NCI-H128 (cell line): ENCODE measurements at regions not wholly inside any gene's neighbourhood (a gene's known extent, or its start where the extent isn't known, plus 50 kb on each side); places are given as distances from the start of the nearest gene placed in this dataset.

Experiments used
- DNase-seq: peaks from one replicate; lab custom pipeline; 2025; ENCODE audit not compliant: unreplicated experiment; lab: John Stamatoyannopoulos, UW

- no peak for DNase-seq
Observed at GRCh38 chr2:41446266-41446665, 601.6 kb upstream of the PKDCC start.

GRCh38 chr2:41448221-41448620, 599.6 kb upstream of the PKDCC start:
- no peak for DNase-seq

- no peak for DNase-seq
Observed at GRCh38 chr2:41457026-41457425, 590.8 kb upstream of the PKDCC start.

DNA sequence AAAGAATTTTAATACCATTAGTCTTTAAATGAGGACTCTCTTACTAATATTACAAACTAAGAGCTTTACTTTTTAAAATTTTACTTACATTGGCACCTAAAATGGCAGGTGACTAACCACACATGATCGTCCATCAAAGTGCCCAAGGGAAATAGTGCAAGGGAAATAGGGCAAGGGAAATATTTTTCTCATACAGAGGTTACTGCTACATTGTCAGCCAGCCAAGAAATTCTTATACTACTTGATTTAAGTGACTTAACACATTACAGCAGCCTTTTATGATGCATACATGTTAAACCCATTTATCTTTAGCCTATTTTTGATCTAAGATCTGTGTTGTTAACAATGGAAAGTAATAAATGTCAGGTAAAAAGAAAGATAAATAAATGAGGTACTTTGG, 587.2 kb upstream of the PKDCC start:
- DNase-seq: no peak

- DNase-seq: no peak
Observed at GRCh38 chr2:41464395-41464794, 583.4 kb upstream of the PKDCC start.

DNA sequence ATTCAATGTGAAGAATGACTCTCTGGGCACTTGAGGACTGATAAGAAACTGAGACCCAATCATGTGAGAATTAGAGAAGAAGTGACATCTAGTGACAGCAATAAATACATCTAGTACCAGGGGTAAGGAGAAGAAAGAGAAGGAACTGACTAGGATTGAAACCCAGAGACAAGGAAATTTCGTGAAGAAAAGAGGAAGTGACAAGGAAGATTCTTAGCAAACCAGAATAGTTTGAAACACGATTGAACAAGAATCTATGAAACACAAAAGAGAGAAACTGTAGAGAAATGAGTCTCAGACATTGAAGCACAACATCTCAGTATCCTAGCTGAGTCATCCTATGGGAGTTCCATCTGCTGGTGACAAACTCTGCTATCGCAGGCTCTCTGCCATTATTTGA, 571.9 kb upstream of the PKDCC start:
- no peak for DNase-seq

DNA sequence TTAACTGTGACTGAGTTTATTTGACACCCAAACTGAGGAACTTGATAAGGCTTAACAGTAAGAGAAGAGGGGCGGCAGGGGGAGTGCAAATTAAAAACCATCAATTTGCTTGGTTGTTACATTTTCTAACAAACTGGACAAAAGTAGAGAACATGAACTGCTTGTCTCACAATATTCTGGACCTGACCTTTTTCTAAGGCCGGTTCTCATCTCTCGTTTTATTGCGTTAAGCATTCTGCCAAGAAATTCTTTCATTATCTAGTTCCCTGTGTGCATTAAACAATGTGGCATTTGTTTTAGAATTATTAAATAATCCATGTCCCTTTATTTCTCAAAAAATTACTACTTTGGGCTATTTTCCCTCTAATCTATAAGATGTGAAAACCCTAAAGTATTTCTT, 565.2 kb upstream of the PKDCC start:
- no peak for DNase-seq

- DNase-seq: no peak
Observed at GRCh38 chr2:41483226-41483625, 564.6 kb upstream of the PKDCC start.

DNA sequence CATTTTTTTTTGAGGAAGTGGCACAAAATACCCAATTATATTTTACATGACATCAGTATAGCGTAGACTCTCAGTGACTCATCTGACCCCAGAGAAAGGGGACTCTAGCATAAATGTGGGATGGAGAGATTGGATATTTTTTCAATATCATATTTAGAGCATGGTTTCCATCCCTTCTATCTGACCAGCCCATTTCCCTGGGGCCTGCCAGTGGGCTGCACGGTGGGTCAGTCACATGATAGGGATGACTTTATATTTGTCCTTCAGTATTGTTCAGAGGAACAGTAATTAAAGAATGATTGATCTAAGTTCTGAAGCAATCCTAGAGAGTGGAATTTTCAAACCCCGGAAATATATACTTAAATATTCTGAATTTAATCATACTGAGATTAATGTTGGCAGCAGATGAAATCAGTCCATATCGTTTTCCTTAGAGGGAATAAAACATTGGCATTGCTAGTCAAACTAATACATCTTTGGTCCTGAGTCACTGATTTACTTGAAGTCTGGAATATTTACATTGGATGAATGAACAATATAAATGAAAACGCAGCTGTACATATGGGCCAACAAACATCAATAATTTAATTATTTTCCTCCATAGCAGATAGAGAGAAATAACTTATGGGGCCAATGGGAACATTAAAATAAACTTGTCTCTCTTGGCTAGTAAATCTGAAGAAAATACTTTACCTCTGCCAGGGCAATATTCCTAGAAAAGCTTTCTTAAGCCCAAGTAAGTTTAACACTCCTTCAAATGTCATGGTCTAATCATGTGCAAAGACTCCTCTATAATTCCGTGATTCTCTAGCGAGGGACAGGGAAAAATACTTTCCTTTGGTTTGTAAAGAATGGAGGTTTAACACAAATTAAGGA, 563.6 kb upstream of the PKDCC start:
- DNase-seq: no peak

DNA sequence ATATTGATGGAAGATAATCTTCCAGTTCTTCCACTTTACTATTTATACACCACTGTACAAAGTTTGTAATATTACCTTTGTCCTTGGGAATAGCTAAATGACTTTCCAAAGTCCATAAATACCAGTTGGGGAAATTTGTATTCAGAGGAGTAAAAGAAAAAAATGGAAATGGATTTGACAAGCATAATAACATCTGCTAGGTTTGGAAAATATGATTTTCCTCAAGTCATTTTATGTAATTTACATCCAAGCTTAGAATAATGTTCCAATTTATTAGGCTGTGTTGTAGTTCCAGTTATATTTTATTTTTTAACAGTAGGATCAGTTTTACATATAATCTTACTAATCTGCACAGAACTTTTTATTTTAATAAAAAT, 563.0 kb upstream of the PKDCC start:
- DNase-seq: no peak

DNA sequence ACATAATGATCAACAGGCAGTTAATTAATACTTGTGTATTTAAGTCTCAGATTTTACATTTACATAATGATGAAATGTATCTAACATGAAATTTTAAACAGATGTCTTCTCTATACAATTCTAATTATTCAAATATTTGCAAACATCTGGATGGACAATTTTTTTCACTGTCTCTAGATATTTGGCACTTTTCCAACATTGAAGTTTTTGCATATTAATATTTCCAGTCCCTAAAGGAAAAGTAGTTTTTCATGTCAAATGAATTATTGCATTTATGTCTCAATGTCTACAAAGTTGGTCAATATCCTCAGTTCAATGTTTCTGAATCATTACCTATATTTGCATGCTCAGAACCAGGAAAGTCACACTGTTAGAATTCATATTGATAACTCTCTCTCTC, 560.9 kb upstream of the PKDCC start:
- DNase-seq: no peak

DNA sequence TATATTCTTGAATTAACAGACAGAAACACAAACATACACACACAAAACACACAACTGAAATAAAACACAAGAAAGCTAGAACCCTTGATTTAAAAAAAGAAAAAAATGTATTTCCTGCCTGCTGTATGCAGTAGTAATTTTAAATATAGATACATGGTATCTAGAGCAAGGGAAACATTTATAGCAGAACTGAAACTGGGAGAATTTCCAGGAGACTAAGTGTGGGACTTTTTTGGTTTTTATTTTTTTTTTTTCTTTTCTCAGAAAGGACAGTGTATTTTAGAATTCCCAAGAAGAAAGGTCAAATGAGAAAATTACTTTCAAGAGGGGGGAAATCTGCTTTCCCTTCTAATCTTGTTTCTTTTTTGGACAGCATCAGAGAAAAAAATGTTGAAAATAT, 558.9 kb upstream of the PKDCC start:
- no peak for DNase-seq

- no peak for DNase-seq
Observed at GRCh38 chr2:41489638-41490037, 558.2 kb upstream of the PKDCC start.

- DNase-seq: no peak
Observed at GRCh38 chr2:41495050-41495449, 552.8 kb upstream of the PKDCC start.

GRCh38 chr2:41496908-41497307, 550.9 kb upstream of the PKDCC start:
- DNase-seq: no peak

- no peak for DNase-seq
Observed at GRCh38 chr2:41498781-41499180, 549.0 kb upstream of the PKDCC start.

GRCh38 chr2:41500895-41501294, 546.9 kb upstream of the PKDCC start:
- no peak for DNase-seq

DNA sequence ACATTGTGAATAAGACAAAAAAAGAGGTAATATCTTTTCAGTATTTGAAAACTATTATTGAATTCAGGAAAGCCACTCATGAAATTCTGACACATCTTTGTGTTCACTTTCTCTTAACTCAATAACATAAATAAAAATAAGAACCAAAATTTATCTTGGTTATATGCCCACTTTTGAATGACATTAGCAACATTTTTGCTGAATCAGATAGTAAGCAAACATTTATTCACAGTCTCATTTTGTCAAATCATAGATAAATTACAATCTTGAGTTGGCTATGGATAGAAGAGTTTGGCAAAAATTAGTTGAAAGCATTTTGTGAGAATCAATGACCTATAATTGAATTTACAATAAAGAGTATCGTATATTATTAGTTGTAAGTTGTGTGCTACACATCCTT, 545.1 kb upstream of the PKDCC start:
- DNase-seq: no peak

DNA sequence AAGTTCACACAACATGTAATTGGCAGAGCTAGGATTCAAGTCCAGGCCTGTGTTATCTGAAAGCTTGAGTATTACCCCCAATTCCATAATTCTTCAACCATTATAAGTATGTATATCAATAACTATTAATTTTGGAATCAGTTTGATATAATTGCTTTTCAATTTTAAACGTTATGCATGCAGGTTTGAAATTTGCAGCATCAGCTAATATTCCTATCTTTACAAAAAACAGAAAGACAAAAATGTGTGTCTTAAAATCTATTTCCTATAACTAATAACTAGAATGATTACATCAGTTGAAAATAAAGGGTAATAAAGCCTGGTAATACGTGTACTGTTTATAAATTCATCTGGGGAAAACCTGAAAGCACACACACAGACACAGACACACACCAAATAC, 543.3 kb upstream of the PKDCC start:
- no peak for DNase-seq

DNA sequence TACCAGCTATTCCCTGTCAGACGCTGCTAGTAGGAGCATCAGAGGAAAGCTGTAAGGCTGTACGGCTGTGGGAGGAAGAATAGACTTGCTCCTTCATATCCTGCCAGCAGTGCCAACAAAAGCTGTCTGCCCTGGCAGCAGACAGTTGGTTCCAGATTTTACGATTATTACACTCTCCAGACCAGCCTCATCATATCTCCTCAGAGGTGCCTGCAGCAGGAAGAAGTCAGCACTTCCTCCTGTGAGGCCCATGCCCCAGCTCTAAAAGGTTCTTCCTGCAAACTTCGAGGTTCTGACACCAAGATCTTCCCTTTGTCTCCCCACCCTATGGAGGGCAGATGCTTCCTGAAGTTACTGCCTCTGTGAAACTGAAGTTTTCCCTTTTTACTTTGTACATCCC, 537.7 kb upstream of the PKDCC start:
- DNase-seq: no peak

- no peak for DNase-seq
Observed at GRCh38 chr2:41521211-41521610, 526.6 kb upstream of the PKDCC start.

DNA sequence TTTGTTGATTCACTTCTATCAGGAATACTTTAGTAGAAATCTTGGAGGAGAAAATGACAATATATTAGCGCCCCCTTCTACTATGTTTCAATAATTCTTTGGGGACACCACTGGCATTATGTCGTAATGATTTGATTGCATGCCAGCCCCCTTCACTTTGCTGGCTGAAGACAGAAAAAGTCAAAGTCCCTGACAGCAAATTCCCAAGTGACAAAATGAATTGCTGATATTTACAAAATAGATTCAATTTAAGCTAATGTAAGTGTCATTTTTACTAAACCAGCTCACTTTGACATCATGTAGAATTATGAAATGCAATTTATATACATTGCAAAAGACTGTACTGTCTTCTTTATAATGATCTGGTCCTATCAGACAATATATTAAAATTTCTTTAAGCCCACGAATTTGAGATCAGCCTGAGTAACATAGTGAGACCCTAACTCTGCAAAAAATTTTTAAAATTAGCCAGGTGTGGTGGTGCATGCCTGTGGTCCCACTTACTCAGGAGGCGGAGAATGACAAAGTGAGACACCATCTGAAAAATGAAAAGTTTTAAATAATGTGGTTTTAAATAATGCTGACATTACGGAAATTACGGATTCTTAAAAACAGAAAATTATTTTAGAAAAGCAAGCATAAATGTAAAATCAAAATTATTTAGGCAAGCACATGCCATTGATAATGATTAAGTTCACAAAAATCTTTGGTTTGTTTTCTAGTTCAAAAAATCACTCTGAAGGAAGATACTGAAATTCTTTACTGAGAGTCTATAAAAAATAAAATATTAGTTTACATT, 520.1 kb upstream of the PKDCC start:
- DNase-seq: no peak
